ENCODE measurements at regions not wholly inside any gene's neighbourhood (a gene's known extent, or its start where the extent isn't known, plus 50 kb on each side); places are given as distances from the start of the nearest gene placed in this dataset.

- no peak for TF ChIP-seq CTCF (IDR thresholded peaks at IDR 0.05)
- no peak for TF ChIP-seq POLR2A (IDR thresholded peaks at IDR 0.05)
These were observed 182.7 kb downstream of the SMC2 start for GRCh38 chr9:104276709-104277245.

Measured in testis (tissue), 2 donors.